HepG2 (cell line): ENCODE measurements at regions not wholly inside any gene's neighbourhood (a gene's known extent, or its start where the extent isn't known, plus 50 kb on each side); places are given as distances from the start of the nearest gene placed in this dataset.

Experiments
- ATAC-seq: fragments of 200-7000 bp; cut with Tn5 transposase; 3 replicates; pipeline ENCODE4 v1.9.1; 2020; ENCODE audit warnings: mild to moderate bottlenecking, moderate library complexity
- BruUV-seq: library from RNA; stranded (reverse); fragments of 400-500 nt; replicated peaks from 2 replicates; lab custom pipeline; 2021; lab: Mats Ljungman, UMichigan
- CTCF ChIA-PET: fragments of 300-600 bp; formaldehyde crosslinking; extraction: SDS; loops from one replicate; lab custom pipeline; 2021; ENCODE audit warnings: low total read pairs, inconsistent platforms, low intra/inter-chr PET ratio; lab: Yijun Ruan, JAX
- POLR2A ChIA-PET: fragments of 350-600 bp; sonication (Branson Sonifier 250); formaldehyde crosslinking; loops from one replicate; lab custom pipeline; 2020; ENCODE audit warnings: antibody characterized with exemption, inconsistent platforms; lab: Yijun Ruan, JAX
- DNase-seq: peaks from one replicate; pipeline ENCODE4 v3.0.0-alpha.2; 2015; ENCODE audit warnings: low spot score
- FAIRE-seq: peaks from 3 replicates; lab custom pipeline; 2011; peaks lifted over from hg19 to GRCh38; lab: Jason Lieb, UNC
- H2AFZ ChIP-seq: one replicate; pipeline ENCODE4 v1.6.1; 2011; ENCODE audit warnings: low read length, inconsistent platforms
- H3K27ac ChIP-seq: fragments of 300-600 bp; 3 replicates; pipeline ENCODE4 v1.8.0; 2011; ENCODE audit warnings: mixed run types, mild to moderate bottlenecking, mixed read lengths, low read length, inconsistent platforms; ENCODE audit not compliant: insufficient read depth; ENCODE audit errors: extremely low read length
- H3K27me3 ChIP-seq, 2 experiments: fragments of 200-600 bp in 1 of 2; 2 replicates in 1 of 2; 3 replicates in 1 of 2; pipeline versions ENCODE4 v1.6.0 to v1.8.0; 2011; ENCODE audit warnings: low read length in 2 of 2, mild to moderate bottlenecking in 2 of 2, moderate library complexity in 2 of 2, inconsistent platforms in 1 of 2; ENCODE audit not compliant: insufficient read depth in 2 of 2, control insufficient read depth in 1 of 2
- H3K36me3 ChIP-seq, 2 experiments: fragments of 200-600 bp in 1 of 2; replicated peaks in 1 of 2; 2 replicates in 1 of 2; 3 replicates in 1 of 2; pipeline versions ENCODE4 v1.5.1 to v1.8.0; 2011; ENCODE audit warnings: low read length in 2 of 2, inconsistent platforms in 1 of 2; ENCODE audit not compliant: insufficient read depth in 2 of 2, control insufficient read depth in 1 of 2
- H3K4me1 ChIP-seq: 2 replicates; pipeline ENCODE4 v1.5.1; 2012; ENCODE audit warnings: low read length, inconsistent platforms; ENCODE audit not compliant: insufficient read depth
- H3K4me2 ChIP-seq: 2 replicates; pipeline ENCODE4 v1.6.0; 2011; ENCODE audit warnings: low read depth, low read length, inconsistent platforms
- H3K4me3 ChIP-seq, 3 experiments: fragments of 200-600 bp in 1 of 3; sonication (generic), shearing (Covaris generic) in 1 of 3; replicated peaks in 1 of 3; 2 replicates each; pipeline ENCODE4 v1.5.1; 2011 to 2016; ENCODE audit warnings: low read length in 3 of 3, inconsistent platforms in 2 of 3, low read depth in 2 of 3, mild to moderate bottlenecking in 2 of 3, control low read depth in 1 of 3, mixed read lengths in 1 of 3; ENCODE audit not compliant: insufficient read depth in 1 of 3
- H3K79me2 ChIP-seq: one replicate; pipeline ENCODE4 v1.6.1; 2011; ENCODE audit warnings: low read length, inconsistent platforms; ENCODE audit not compliant: insufficient read depth
- H3K9ac ChIP-seq: 2 replicates; pipeline ENCODE4 v1.6.0; 2011; ENCODE audit warnings: mild to moderate bottlenecking, low read depth, low read length, inconsistent platforms; ENCODE audit not compliant: insufficient read depth
- H3K9me3 ChIP-seq: 2 replicates; pipeline ENCODE4 v1.5.1; 2012; ENCODE audit warnings: mild to moderate bottlenecking, low read length
- H4K20me1 ChIP-seq: 2 replicates; pipeline ENCODE4 v1.6.0; 2011; ENCODE audit warnings: inconsistent platforms, mild to moderate bottlenecking, low read length, moderate library complexity; ENCODE audit not compliant: insufficient read depth
- E2F1 ChIP-seq: sonication (generic); formaldehyde crosslinking; IDR thresholded peaks from 2 replicates; pipeline ENCODE4 v1.5.0; 2020; ENCODE audit warnings: missing genetic modification reagents
- FOSL1 ChIP-seq: sonication (generic); formaldehyde crosslinking; IDR thresholded peaks from 2 replicates; pipeline ENCODE4 v1.9.0; 2021; ENCODE audit warnings: missing genetic modification reagents, borderline replicate concordance
- MED8 ChIP-seq: sonication (generic); formaldehyde crosslinking; IDR thresholded peaks from 2 replicates; pipeline ENCODE4 v1.8.1; 2023; ENCODE audit warnings: mild to moderate bottlenecking, missing genetic modification reagents; ENCODE audit not compliant: insufficient replicate concordance
- NR2F6 ChIP-seq, 2 experiments: IDR thresholded peaks; 2 replicates each; pipeline ENCODE4 v1.6.1; 2016; ENCODE audit warnings: antibody characterized with exemption in 1 of 2, mild to moderate bottlenecking in 1 of 2
- RBAK ChIP-seq: sonication (generic); formaldehyde crosslinking; IDR thresholded peaks from 2 replicates; pipeline ENCODE4 v1.5.1; 2020; ENCODE audit warnings: mild to moderate bottlenecking, missing genetic modification reagents
- SAP130 ChIP-seq: IDR thresholded peaks from 2 replicates; pipeline ENCODE4 v1.6.1; 2016; ENCODE audit warnings: low read depth
- STAT5B ChIP-seq: sonication (generic); formaldehyde crosslinking; IDR thresholded peaks from 2 replicates; pipeline ENCODE4 v1.4.0; 2020; ENCODE audit warnings: missing genetic modification reagents
- ZBTB7B ChIP-seq: sonication (generic); formaldehyde crosslinking; IDR thresholded peaks from 2 replicates; pipeline ENCODE4 v1.4.0; 2020; ENCODE audit warnings: missing genetic modification reagents
- ZFAT ChIP-seq: sonication (generic); formaldehyde crosslinking; conservative IDR thresholded peaks from 2 replicates; pipeline ENCODE4 v1.8.1; 2023; ENCODE audit warnings: missing genetic modification reagents, inconsistent platforms
- ZFP82 ChIP-seq: sonication (generic); formaldehyde crosslinking; IDR thresholded peaks from 2 replicates; pipeline ENCODE4 v1.5.1; 2020; ENCODE audit warnings: mild to moderate bottlenecking, missing genetic modification reagents, borderline replicate concordance
- ZNF232 ChIP-seq: sonication (generic); formaldehyde crosslinking; IDR thresholded peaks from 2 replicates; pipeline ENCODE4 v1.4.0; 2020; ENCODE audit warnings: missing genetic modification reagents, borderline replicate concordance
- ZNF234 ChIP-seq: sonication (generic); formaldehyde crosslinking; conservative IDR thresholded peaks from 2 replicates; pipeline ENCODE4 v1.5.1; 2020; ENCODE audit warnings: mild to moderate bottlenecking, missing genetic modification reagents
- ZNF24 ChIP-seq: fragments of 450-650 bp; IDR thresholded peaks from 2 replicates; pipeline ENCODE4 v1.6.1; 2017; ENCODE audit warnings: antibody characterized with exemption, mild to moderate bottlenecking
- ZNF510 ChIP-seq: sonication (generic); formaldehyde crosslinking; IDR thresholded peaks from 2 replicates; pipeline ENCODE4 v1.4.0; 2020; ENCODE audit warnings: low read depth, mild to moderate bottlenecking, missing genetic modification reagents
- ZNF546 ChIP-seq: sonication (generic); formaldehyde crosslinking; conservative IDR thresholded peaks from 2 replicates; pipeline ENCODE4 v1.8.1; 2023; ENCODE audit warnings: mild to moderate bottlenecking, missing genetic modification reagents
- ZNF577 ChIP-seq: sonication (generic); formaldehyde crosslinking; IDR thresholded peaks from 2 replicates; pipeline ENCODE4 v1.4.0; 2020; ENCODE audit warnings: mild to moderate bottlenecking, low read depth, missing genetic modification reagents, borderline replicate concordance
- ZNF614 ChIP-seq: IDR thresholded peaks from 2 replicates; pipeline ENCODE4 v1.6.1; 2018; ENCODE audit warnings: missing biosample characterization, missing genetic modification reagents, inconsistent platforms, borderline replicate concordance
- ZNF768 ChIP-seq: sonication (generic); formaldehyde crosslinking; IDR thresholded peaks from 2 replicates; pipeline ENCODE4 v1.4.0; 2020; ENCODE audit warnings: missing genetic modification reagents
- ZSCAN21 ChIP-seq: sonication (generic); formaldehyde crosslinking; IDR thresholded peaks from 2 replicates; pipeline ENCODE4 v1.8.0; 2022; ENCODE audit warnings: mild to moderate bottlenecking, missing genetic modification reagents, moderate library complexity, borderline replicate concordance
- in situ Hi-C: cut with HindIII; loops from 2 replicates; pipeline ENCODE4 v1.10.0; 2017; ENCODE audit warnings: low pct_unique_long_range_greater_than_20kb; ENCODE audit not compliant: extremely low pct_ligation_motif_present
- intact Hi-C: fragments of 100-400 bp; cut with micrococcal nuclease; formaldehyde crosslinking; loops from one replicate; pipeline ENCODE4 v1.10.0; 2022; ENCODE audit not compliant: unreplicated experiment
- TF ChIP-seq, protein P1 (sequence below): IDR thresholded peaks from 2 replicates; pipeline ENCODE4 v1.6.1; 2016; ENCODE audit warnings: missing compliant biosample characterization, missing genetic modification reagents, borderline replicate concordance

DNA sequence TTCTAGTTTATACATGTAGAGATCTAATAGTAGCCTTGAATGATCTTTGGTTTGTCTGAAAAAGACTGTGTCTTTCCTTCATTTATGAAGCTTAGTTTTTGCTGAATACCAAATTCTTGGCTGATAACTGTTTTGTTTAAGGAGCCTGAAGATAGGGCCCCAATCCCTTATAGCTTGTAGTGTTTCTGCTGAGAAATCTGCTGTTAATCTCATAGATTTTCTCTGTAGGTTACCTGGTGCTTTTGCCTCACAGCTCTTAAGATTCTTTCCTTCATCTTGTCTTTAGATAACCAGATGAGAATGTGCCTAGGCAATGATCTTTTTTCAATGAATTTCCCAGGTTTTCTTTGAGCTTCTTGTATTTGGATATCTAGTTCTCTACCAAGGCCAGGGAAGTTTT lies 562.1 kb downstream of the XIRP2 start:
- no peaks in the 10 kb centered on the region for H3K4me1 ChIP-seq
- H3K27me3 ChIP-seq, result no peaks in the 10 kb centered on the region; a peak in 1 of 5 replicates
- BruUV-seq, result no TSS peak
- in situ Hi-C loops, result no loop called here
- no peaks in the 10 kb centered on the region for H3K79me2 ChIP-seq
- DNase-seq, result no peak
- H3K4me3 ChIP-seq, result no peak overlapping the region
- CTCF ChIA-PET, result no interaction called here
- TF ChIP-seq ZFP82 (CRISPR knock-in tag) (no peak), ZNF546 (no peak), NR2F6 (IDR thresholded peaks at IDR 0.05) (no peak), NR2F6 (CRISPR knock-in tag; IDR thresholded peaks at IDR 0.05) (no peak), ZNF577 (CRISPR knock-in tag) (no peak), ZNF768 (CRISPR knock-in tag) (no peak), ZNF510 (CRISPR knock-in tag) (no peak), ZBTB7B (CRISPR knock-in tag) (no peak), E2F1 (CRISPR knock-in tag) (no peak), ZNF614 (no peak), ZSCAN21 (CRISPR knock-in tag) (no peak), ZNF24 (no peak), SAP130 (CRISPR knock-in tag) (no peak), STAT5B (CRISPR knock-in tag) (no peak), MED8 (CRISPR knock-in tag) (no peak), RBAK (CRISPR knock-in tag) (no peak), ZNF232 (CRISPR knock-in tag) (no peak), ZNF234 (CRISPR knock-in tag) (no peak), FOSL1 (CRISPR knock-in tag) (no peak), ZFAT (CRISPR knock-in tag) (no peak)
- TF ChIP-seq, protein P1, sequence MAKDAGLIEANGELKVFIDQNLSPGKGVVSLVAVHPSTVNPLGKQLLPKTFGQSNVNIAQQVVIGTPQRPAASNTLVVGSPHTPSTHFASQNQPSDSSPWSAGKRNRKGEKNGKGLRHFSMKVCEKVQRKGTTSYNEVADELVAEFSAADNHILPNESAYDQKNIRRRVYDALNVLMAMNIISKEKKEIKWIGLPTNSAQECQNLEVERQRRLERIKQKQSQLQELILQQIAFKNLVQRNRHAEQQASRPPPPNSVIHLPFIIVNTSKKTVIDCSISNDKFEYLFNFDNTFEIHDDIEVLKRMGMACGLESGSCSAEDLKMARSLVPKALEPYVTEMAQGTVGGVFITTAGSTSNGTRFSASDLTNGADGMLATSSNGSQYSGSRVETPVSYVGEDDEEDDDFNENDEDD (CRISPR knock-in tag), result no peak
- TF ChIP-seq, all 625 proteins: peak for 0
- FAIRE-seq (no peak), ATAC-seq (no peak)
- no peaks in the 10 kb centered on the region for H3K36me3 ChIP-seq
- intact Hi-C loops, result loop anchor here (2.0 kb wide), 2 partner anchors 100 to 668 kb away; no protein-coding TSS in a partner anchor
- H3K9me3 ChIP-seq, result peaks cover 30% of the 10 kb centered on the region
- POLR2A ChIA-PET, result no interaction called here
- no peak overlapping the region for H3K27ac ChIP-seq
- H4K20me1 ChIP-seq, result no peaks in the 10 kb centered on the region
- no peak overlapping the region for H2AFZ ChIP-seq
- H3K4me2 ChIP-seq, result no peak overlapping the region
- H3K9ac ChIP-seq, result no peak overlapping the region
